H9 (cell line): ENCODE measurements at regions not wholly inside any gene's neighbourhood (a gene's known extent, or its start where the extent isn't known, plus 50 kb on each side); places are given as distances from the start of the nearest gene placed in this dataset.

ENCODE experiments used
- DNase-seq: peaks from one replicate; pipeline ENCODE4 v3.0.0-alpha.2; 2017
- H2AFZ ChIP-seq: one replicate; pipeline ENCODE4 v1.6.1; 2013; ENCODE audit warnings: mild to moderate bottlenecking, low read length, control low read depth, moderate library complexity
- H2AK5ac ChIP-seq: 2 replicates; pipeline ENCODE4 v1.6.1; 2013; ENCODE audit warnings: low read length, control low read depth, mixed read lengths; ENCODE audit not compliant: insufficient read length
- H2BK120ac ChIP-seq: one replicate; pipeline ENCODE4 v1.6.1; 2013; ENCODE audit warnings: low read depth, mild to moderate bottlenecking, low read length, control low read depth, inconsistent platforms; ENCODE audit not compliant: poor library complexity, severe bottlenecking
- H2BK12ac ChIP-seq: 2 replicates; pipeline ENCODE4 v1.6.1; 2013; ENCODE audit warnings: low read length, control low read depth, mixed read lengths, low read depth; ENCODE audit not compliant: insufficient read length
- H2BK15ac ChIP-seq: 2 replicates; pipeline ENCODE4 v1.6.1; 2013; ENCODE audit warnings: low read depth, low read length, control low read depth
- H2BK20ac ChIP-seq: one replicate; pipeline ENCODE4 v1.6.1; 2013; ENCODE audit warnings: low read depth, mild to moderate bottlenecking, low read length, control low read depth, inconsistent platforms; ENCODE audit not compliant: poor library complexity, severe bottlenecking
- H2BK5ac ChIP-seq: 2 replicates; pipeline ENCODE4 v1.6.1; 2013; ENCODE audit warnings: low read length, control low read depth, mixed read lengths; ENCODE audit not compliant: insufficient read length
- H3K14ac ChIP-seq: 2 replicates; pipeline ENCODE4 v1.6.1; 2013; ENCODE audit warnings: low read length, control low read depth; ENCODE audit not compliant: insufficient read depth
- H3K18ac ChIP-seq: 2 replicates; pipeline ENCODE4 v1.6.1; 2013; ENCODE audit warnings: low read depth, mild to moderate bottlenecking, mixed read lengths, low read length, control low read depth; ENCODE audit not compliant: insufficient read length
- H3K23ac ChIP-seq: 2 replicates; pipeline ENCODE4 v1.6.1; 2013; ENCODE audit warnings: low read length, control low read depth, mixed read lengths, low read depth; ENCODE audit not compliant: insufficient read length
- H3K23me2 ChIP-seq: 2 replicates; pipeline ENCODE4 v1.6.1; 2013; ENCODE audit warnings: low read depth, mild to moderate bottlenecking, mixed read lengths, low read length, control low read depth; ENCODE audit not compliant: insufficient read length, poor library complexity, severe bottlenecking
- H3K27ac ChIP-seq: 2 replicates; pipeline ENCODE4 v1.5.1; 2013; ENCODE audit warnings: low read length, control low read depth, mixed read lengths, low read depth; ENCODE audit not compliant: insufficient read length
- H3K27me3 ChIP-seq: 2 replicates; pipeline ENCODE4 v1.6.1; 2013; ENCODE audit warnings: low read length, control low read depth, inconsistent platforms; ENCODE audit not compliant: insufficient read depth
- H3K4ac ChIP-seq: 2 replicates; pipeline ENCODE4 v1.6.1; 2013; ENCODE audit warnings: low read depth, mild to moderate bottlenecking, control low read depth, inconsistent platforms, low read length, moderate library complexity
- H3K4me1 ChIP-seq: 2 replicates; pipeline ENCODE4 v1.6.1; 2013; ENCODE audit warnings: low read length, control low read depth, inconsistent platforms; ENCODE audit not compliant: insufficient read depth
- H3K4me2 ChIP-seq: 2 replicates; pipeline ENCODE4 v1.6.1; 2013; ENCODE audit warnings: low read length, control low read depth, mixed read lengths; ENCODE audit not compliant: insufficient read length, insufficient read depth
- H3K56ac ChIP-seq: 2 replicates; pipeline ENCODE4 v1.6.1; 2013; ENCODE audit warnings: low read depth, mild to moderate bottlenecking, mixed read lengths, low read length, control low read depth; ENCODE audit not compliant: insufficient read length
- H3K79me1 ChIP-seq: 2 replicates; pipeline ENCODE4 v1.6.1; 2013; ENCODE audit warnings: low read depth, mild to moderate bottlenecking, moderate library complexity, low read length, control low read depth, inconsistent platforms; ENCODE audit not compliant: insufficient read depth, poor library complexity, severe bottlenecking
- H3K79me2 ChIP-seq: 2 replicates; pipeline ENCODE4 v1.6.1; 2013; ENCODE audit warnings: low read length, control low read depth, inconsistent platforms; ENCODE audit not compliant: insufficient read depth
- H3K9ac ChIP-seq: 2 replicates; pipeline ENCODE4 v1.6.1; 2013; ENCODE audit warnings: low read length, control low read depth, mixed read lengths; ENCODE audit not compliant: insufficient read length; ENCODE audit errors: extremely low read depth
- H3K9me3 ChIP-seq: one replicate; pipeline ENCODE4 v1.6.1; 2013; ENCODE audit warnings: low read depth, low read length, inconsistent platforms; ENCODE audit not compliant: control insufficient read depth
- H3T11ph ChIP-seq: one replicate; pipeline ENCODE4 v1.6.1; 2013; ENCODE audit warnings: mild to moderate bottlenecking, low read length, control low read depth, inconsistent platforms
- H4K20me1 ChIP-seq: one replicate; pipeline ENCODE4 v1.6.1; 2013; ENCODE audit not compliant: control insufficient read depth, insufficient read length, insufficient read depth
- H4K5ac ChIP-seq: 2 replicates; pipeline ENCODE4 v1.6.1; 2013; ENCODE audit warnings: low read depth, mild to moderate bottlenecking, mixed read lengths, low read length, control low read depth; ENCODE audit not compliant: insufficient read length
- H4K8ac ChIP-seq: replicated peaks from 2 replicates; pipeline ENCODE4 v1.6.1; 2013; ENCODE audit warnings: low read length, control low read depth, mixed read lengths, low read depth; ENCODE audit not compliant: insufficient read length
- H4K91ac ChIP-seq: 2 replicates; pipeline ENCODE4 v1.6.1; 2013; ENCODE audit warnings: low read depth, mild to moderate bottlenecking, moderate library complexity, mixed read lengths, low read length, control low read depth; ENCODE audit not compliant: insufficient read length
- H3K27ac Mint-ChIP-seq, 3 experiments: 2 replicates in 2 of 3; 3 replicates in 1 of 3; pipeline ENCODE4 v1.8.0; 2020 to 2021; ENCODE audit warnings: mixed read lengths in 3 of 3, mild to moderate bottlenecking in 1 of 3, moderate library complexity in 1 of 3
- H3K27me3 Mint-ChIP-seq: 2 replicates; pipeline ENCODE4 v1.8.0; 2021; ENCODE audit warnings: low read depth, mild to moderate bottlenecking, moderate library complexity, mixed read lengths
- H3K36me3 Mint-ChIP-seq, 3 experiments: 2 replicates in 2 of 3; 3 replicates in 1 of 3; pipeline ENCODE4 v1.8.0; 2020 to 2021; ENCODE audit warnings: low read depth in 3 of 3, mixed read lengths in 3 of 3; ENCODE audit not compliant: insufficient read depth in 1 of 3
- H3K4me1 Mint-ChIP-seq, 2 experiments: 2 replicates each; pipeline ENCODE4 v1.8.0; 2020; ENCODE audit warnings: mixed read lengths in 2 of 2
- H3K4me3 Mint-ChIP-seq, 2 experiments: 2 replicates in 1 of 2; 3 replicates in 1 of 2; pipeline ENCODE4 v1.8.0; 2020 to 2021; ENCODE audit warnings: mild to moderate bottlenecking in 2 of 2, mixed read lengths in 2 of 2, moderate library complexity in 1 of 2
- H3K9me3 Mint-ChIP-seq, 2 experiments: 2 replicates in 1 of 2; 3 replicates in 1 of 2; pipeline ENCODE4 v1.8.0; 2020; ENCODE audit warnings: mild to moderate bottlenecking in 2 of 2, mixed read lengths in 2 of 2, moderate library complexity in 1 of 2
- CTCF ChIP-seq: fragments of 200-600 bp; sonication (generic); conservative IDR thresholded peaks from 3 replicates; pipeline ENCODE4 v1.8.0; 2021; ENCODE audit warnings: antibody characterized with exemption, mild to moderate bottlenecking
- WGBS: extraction: QIAGEN DNeasy Blood & Tissue Kit; methylation state at CpG from one replicate; pipeline ENCODE4 v1.1.7; 2013; ENCODE audit warnings: missing lambda C conversion rate, low lambda C conversion rate, mixed read lengths; ENCODE audit not compliant: insufficient read length; ENCODE audit errors: extremely low coverage; 5-methylcytosine and 5-hydroxymethylcytosine counted together

GRCh38 chr22:48322907-48323306 lies 1504.8 kb downstream of the BRD1 start:
- no peak overlapping the region for H3T11ph ChIP-seq
- H3K27ac Mint-ChIP-seq = no peak overlapping the region
- WGBS = no CpG with 5 or more reads among the region's 2 CpGs
- H3K36me3 Mint-ChIP-seq = peaks cover 3 to 9% (median 5%) of the 10 kb centered on the region in 3 experiments; a peak in 6 of 7 replicates
- H4K8ac ChIP-seq = no peak overlapping the region
- H2AFZ ChIP-seq = no peak overlapping the region
- H3K23ac ChIP-seq = no peak overlapping the region
- H4K91ac ChIP-seq = no peak overlapping the region
- H3K4ac ChIP-seq = no peak overlapping the region
- no peaks in the 10 kb centered on the region for H4K20me1 ChIP-seq
- no peak overlapping the region for H3K14ac ChIP-seq
- no peaks in the 10 kb centered on the region for H3K79me1 ChIP-seq
- H4K5ac ChIP-seq = no peak overlapping the region
- no peak overlapping the region for H3K4me3 Mint-ChIP-seq
- peaks cover 14% of the 10 kb centered on the region for H3K27me3 Mint-ChIP-seq
- H3K18ac ChIP-seq = no peak overlapping the region
- H3K9me3 ChIP-seq = no peaks in the 10 kb centered on the region
- H3K9ac ChIP-seq = no peak overlapping the region
- DNase-seq = no peak
- H2AK5ac ChIP-seq = no peak overlapping the region
- no peak overlapping the region for H2BK120ac ChIP-seq
- TF ChIP-seq CTCF = no peak
- H2BK5ac ChIP-seq = no peak overlapping the region
- no peak overlapping the region for H3K27ac ChIP-seq
- no peak overlapping the region for H2BK20ac ChIP-seq
- H3K27me3 ChIP-seq = no peaks in the 10 kb centered on the region
- no peaks in the 10 kb centered on the region for H3K79me2 ChIP-seq
- H2BK12ac ChIP-seq = no peak overlapping the region
- no peaks in the 10 kb centered on the region for H3K4me1 ChIP-seq
- H3K56ac ChIP-seq = no peak overlapping the region
- no peak overlapping the region for H2BK15ac ChIP-seq
- peaks cover 10 to 16% of the 10 kb centered on the region in 2 experiments for H3K4me1 Mint-ChIP-seq
- no peaks in the 10 kb centered on the region for H3K23me2 ChIP-seq
- H3K9me3 Mint-ChIP-seq = peaks cover 13 to 17% of the 10 kb centered on the region in 2 experiments
- H3K4me2 ChIP-seq = no peak overlapping the region
